HepG2 (cell line): ENCODE measurements at regions not wholly inside any gene's neighbourhood (a gene's known extent, or its start where the extent isn't known, plus 50 kb on each side); places are given as distances from the start of the nearest gene placed in this dataset.

ENCODE experiments used
- ATAC-seq: fragments of 200-7000 bp; cut with Tn5 transposase; 3 replicates; pipeline ENCODE4 v1.9.1; 2020; ENCODE audit warnings: mild to moderate bottlenecking, moderate library complexity
- BruUV-seq: library from RNA; stranded (reverse); fragments of 400-500 nt; replicated peaks from 2 replicates; lab custom pipeline; 2021; lab: Mats Ljungman, UMichigan
- CTCF ChIA-PET: fragments of 300-600 bp; formaldehyde crosslinking; extraction: SDS; loops from one replicate; lab custom pipeline; 2021; ENCODE audit warnings: low total read pairs, inconsistent platforms, low intra/inter-chr PET ratio; lab: Yijun Ruan, JAX
- POLR2A ChIA-PET: fragments of 350-600 bp; sonication (Branson Sonifier 250); formaldehyde crosslinking; loops from one replicate; lab custom pipeline; 2020; ENCODE audit warnings: antibody characterized with exemption, inconsistent platforms; lab: Yijun Ruan, JAX
- DNase-seq: peaks from one replicate; pipeline ENCODE4 v3.0.0-alpha.2; 2015; ENCODE audit warnings: low spot score
- FAIRE-seq: peaks from 3 replicates; lab custom pipeline; 2011; peaks lifted over from hg19 to GRCh38; lab: Jason Lieb, UNC
- H2AFZ ChIP-seq: one replicate; pipeline ENCODE4 v1.6.1; 2011; ENCODE audit warnings: low read length, inconsistent platforms
- H3K27ac ChIP-seq: fragments of 300-600 bp; 3 replicates; pipeline ENCODE4 v1.8.0; 2011; ENCODE audit warnings: mixed run types, mild to moderate bottlenecking, mixed read lengths, low read length, inconsistent platforms; ENCODE audit not compliant: insufficient read depth; ENCODE audit errors: extremely low read length
- H3K27me3 ChIP-seq, 2 experiments: fragments of 200-600 bp in 1 of 2; 2 replicates in 1 of 2; 3 replicates in 1 of 2; pipeline versions ENCODE4 v1.6.0 to v1.8.0; 2011; ENCODE audit warnings: low read length in 2 of 2, mild to moderate bottlenecking in 2 of 2, moderate library complexity in 2 of 2, inconsistent platforms in 1 of 2; ENCODE audit not compliant: insufficient read depth in 2 of 2, control insufficient read depth in 1 of 2
- H3K36me3 ChIP-seq, 2 experiments: fragments of 200-600 bp in 1 of 2; replicated peaks in 1 of 2; 2 replicates in 1 of 2; 3 replicates in 1 of 2; pipeline versions ENCODE4 v1.5.1 to v1.8.0; 2011; ENCODE audit warnings: low read length in 2 of 2, inconsistent platforms in 1 of 2; ENCODE audit not compliant: insufficient read depth in 2 of 2, control insufficient read depth in 1 of 2
- H3K4me1 ChIP-seq: 2 replicates; pipeline ENCODE4 v1.5.1; 2012; ENCODE audit warnings: low read length, inconsistent platforms; ENCODE audit not compliant: insufficient read depth
- H3K4me2 ChIP-seq: 2 replicates; pipeline ENCODE4 v1.6.0; 2011; ENCODE audit warnings: low read depth, low read length, inconsistent platforms
- H3K4me3 ChIP-seq, 3 experiments: fragments of 200-600 bp in 1 of 3; sonication (generic), shearing (Covaris generic) in 1 of 3; replicated peaks in 1 of 3; 2 replicates each; pipeline ENCODE4 v1.5.1; 2011 to 2016; ENCODE audit warnings: low read length in 3 of 3, inconsistent platforms in 2 of 3, low read depth in 2 of 3, mild to moderate bottlenecking in 2 of 3, control low read depth in 1 of 3, mixed read lengths in 1 of 3; ENCODE audit not compliant: insufficient read depth in 1 of 3
- H3K79me2 ChIP-seq: one replicate; pipeline ENCODE4 v1.6.1; 2011; ENCODE audit warnings: low read length, inconsistent platforms; ENCODE audit not compliant: insufficient read depth
- H3K9ac ChIP-seq: 2 replicates; pipeline ENCODE4 v1.6.0; 2011; ENCODE audit warnings: mild to moderate bottlenecking, low read depth, low read length, inconsistent platforms; ENCODE audit not compliant: insufficient read depth
- H3K9me3 ChIP-seq: 2 replicates; pipeline ENCODE4 v1.5.1; 2012; ENCODE audit warnings: mild to moderate bottlenecking, low read length
- H4K20me1 ChIP-seq: 2 replicates; pipeline ENCODE4 v1.6.0; 2011; ENCODE audit warnings: inconsistent platforms, mild to moderate bottlenecking, low read length, moderate library complexity; ENCODE audit not compliant: insufficient read depth
- CENPT ChIP-seq: sonication (generic); formaldehyde crosslinking; IDR thresholded peaks from 2 replicates; pipeline ENCODE4 v1.8.0; 2022; ENCODE audit warnings: low read depth, mild to moderate bottlenecking, moderate library complexity, missing genetic modification reagents
- EP300 ChIP-seq, 3 experiments: sonication (generic) in 1 of 3; formaldehyde crosslinking in 1 of 3; IDR thresholded peaks; 2 replicates each; pipeline versions ENCODE4 v1.5.1 to v1.6.1; 2011 to 2020; ENCODE audit warnings: low read depth in 2 of 3, low read length in 2 of 3, borderline replicate concordance in 1 of 3, improper control_type of control experiment in 1 of 3, mild to moderate bottlenecking in 1 of 3, missing genetic modification reagents in 1 of 3, moderate library complexity in 1 of 3
- GPN1 ChIP-seq: sonication (generic); formaldehyde crosslinking; IDR thresholded peaks from 2 replicates; pipeline ENCODE4 v1.5.1; 2020; ENCODE audit warnings: missing genetic modification reagents, borderline replicate concordance
- HBP1 ChIP-seq: IDR thresholded peaks from 2 replicates; pipeline ENCODE4 v1.6.1; 2016; ENCODE audit warnings: low read depth, control low read depth
- HES4 ChIP-seq: sonication (generic); formaldehyde crosslinking; IDR thresholded peaks from 2 replicates; pipeline ENCODE4 v1.9.0; 2021; ENCODE audit warnings: mild to moderate bottlenecking, missing genetic modification reagents, borderline replicate concordance
- SAFB2 ChIP-seq: sonication (generic); formaldehyde crosslinking; IDR thresholded peaks from 2 replicates; pipeline ENCODE4 v1.5.1; 2020; ENCODE audit warnings: missing genetic modification reagents, low read depth, mild to moderate bottlenecking, borderline replicate concordance
- SMARCC2 ChIP-seq: fragments of 450-650 bp; IDR thresholded peaks from 2 replicates; pipeline ENCODE4 v1.6.1; 2017; ENCODE audit warnings: antibody characterized with exemption, mild to moderate bottlenecking
- SNAI1 ChIP-seq: sonication (generic); formaldehyde crosslinking; IDR thresholded peaks from 2 replicates; pipeline ENCODE4 v1.5.0; 2020; ENCODE audit warnings: mild to moderate bottlenecking, missing genetic modification reagents, borderline replicate concordance
- SP5 ChIP-seq: IDR thresholded peaks from 2 replicates; pipeline ENCODE4 v1.6.1; 2016; ENCODE audit warnings: low read depth, borderline replicate concordance
- SRSF1 ChIP-seq: fragments of 200-400 bp; formaldehyde crosslinking; optimal IDR thresholded peaks from 2 replicates; pipeline ENCODE3; 2017; ENCODE audit warnings: mild to moderate bottlenecking, low read depth, low read length, moderate library complexity
- TFE3 ChIP-seq: IDR thresholded peaks from 2 replicates; pipeline ENCODE4 v1.6.1; 2016
- ZNF260 ChIP-seq: sonication (generic); formaldehyde crosslinking; IDR thresholded peaks from 2 replicates; pipeline ENCODE4 v1.4.0; 2020; ENCODE audit warnings: missing genetic modification reagents, low read depth, mild to moderate bottlenecking, borderline replicate concordance
- ZNF30 ChIP-seq: sonication (generic); formaldehyde crosslinking; IDR thresholded peaks from 2 replicates; pipeline ENCODE4 v1.5.0; 2020; ENCODE audit warnings: mild to moderate bottlenecking, missing genetic modification reagents
- WGBS: methylation state at CpG from one replicate; pipeline ENCODE4 v1.1.6; 2017; ENCODE audit warnings: low lambda C conversion rate; 5-methylcytosine and 5-hydroxymethylcytosine counted together
- in situ Hi-C: cut with HindIII; loops from 2 replicates; pipeline ENCODE4 v1.10.0; 2017; ENCODE audit warnings: low pct_unique_long_range_greater_than_20kb; ENCODE audit not compliant: extremely low pct_ligation_motif_present
- intact Hi-C: fragments of 100-400 bp; cut with micrococcal nuclease; formaldehyde crosslinking; loops from one replicate; pipeline ENCODE4 v1.10.0; 2022; ENCODE audit not compliant: unreplicated experiment

- no peak for TF ChIP-seq HES4 (CRISPR knock-in tag)
- no peak for TF ChIP-seq SMARCC2
- TF ChIP-seq GPN1 (CRISPR knock-in tag), result no peak
- TF ChIP-seq ZNF260 (CRISPR knock-in tag), result no peak
- TF ChIP-seq SRSF1, result no peak
- Histone ChIP-seq H3K27me3 (peaks cover 0 to 12% of the 10 kb centered on the region in 2 experiments; a peak in 4 of 5 replicates), H3K4me2 (no peak overlapping the region), H3K79me2 (no peaks in the 10 kb centered on the region), H3K27ac (no peak overlapping the region), H2AFZ (no peak overlapping the region), H3K9me3 (peaks cover 4% of the 10 kb centered on the region; the same call in 1 of the 2 replicates), H3K9ac (no peak overlapping the region), H3K36me3 (no peaks in the 10 kb centered on the region), H4K20me1 (no peaks in the 10 kb centered on the region), H3K4me1 (peaks cover 2% of the 10 kb centered on the region; the same call in 1 of the 2 replicates), H3K4me3 (no peak overlapping the region)
- in situ Hi-C loops, result no loop called here
- WGBS, result 33% methylated on average over 1 of the region's 1 CpG
- intact Hi-C loops, result no loop called here
- FAIRE-seq (no peak), DNase-seq (no peak), ATAC-seq (no peak)
- BruUV-seq, result no TSS peak
- ChIA-PET POLR2A (no interaction called here), CTCF (no interaction called here)
Measured at GRCh38 chr6:3670356-3670755, 81.2 kb downstream of the PXDC1 start.

GRCh38 chr6:3669916-3670315, 81.6 kb downstream of the PXDC1 start:
- no peak overlapping the region for H2AFZ ChIP-seq
- in situ Hi-C loops, result no loop called here
- H3K9me3 ChIP-seq, result peaks cover 4% of the 10 kb centered on the region; the same call in 1 of the 2 replicates
- ChIA-PET POLR2A (no interaction called here), CTCF (no interaction called here)
- FAIRE-seq, result no peak
- no peak overlapping the region for H3K27ac ChIP-seq
- H3K4me3 ChIP-seq, result no peak overlapping the region
- H3K4me2 ChIP-seq, result no peak overlapping the region
- ATAC-seq, result no peak
- WGBS, result 19% methylated on average over 5 of the region's 5 CpGs
- no peaks in the 10 kb centered on the region for H3K36me3 ChIP-seq
- H4K20me1 ChIP-seq, result no peaks in the 10 kb centered on the region
- no peak for DNase-seq
- H3K27me3 ChIP-seq, result peaks cover 0 to 16% of the 10 kb centered on the region in 2 experiments; a peak in 4 of 5 replicates
- H3K9ac ChIP-seq, result no peak overlapping the region
- BruUV-seq, result no TSS peak
- no peaks in the 10 kb centered on the region for H3K79me2 ChIP-seq
- no peak for TF ChIP-seq SNAI1 (CRISPR knock-in tag)
- TF ChIP-seq SP5, result no peak
- TF ChIP-seq ZNF30 (CRISPR knock-in tag), result no peak
- no peak for TF ChIP-seq EP300 (IDR thresholded peaks at IDR 0.05; ENCODE audit: low read depth in 2 of 2, low read length in 2 of 2)
- no peak for TF ChIP-seq EP300 (CRISPR knock-in tag; IDR thresholded peaks at IDR 0.05; ENCODE audit: borderline replicate concordance)
- no peak for TF ChIP-seq HBP1 (CRISPR knock-in tag)
- TF ChIP-seq CENPT (CRISPR knock-in tag), result no peak
- no peak for TF ChIP-seq SAFB2 (CRISPR knock-in tag)
- TF ChIP-seq TFE3 (CRISPR knock-in tag), result no peak
- H3K4me1 ChIP-seq, result peaks cover 6% of the 10 kb centered on the region
- intact Hi-C loops, result no loop called here
